Stimulated activated CD8-positive, alpha-beta memory T cell treated with anti-CD3 and anti-CD28 coated beads, Interleukin-12 subunit alpha, Interleukin-12 subunit beta, amount 100 ng/mL, for 24 hours (primary cell): ENCODE measurements at regions not wholly inside any gene's neighbourhood (a gene's known extent, or its start where the extent isn't known, plus 50 kb on each side); places are given as distances from the start of the nearest gene placed in this dataset.

ENCODE experiments used
- DNase-seq: peaks from one replicate; pipeline ENCODE4 v3.0.0-alpha.2; 2020; ENCODE audit errors: extremely low read depth

DNA sequence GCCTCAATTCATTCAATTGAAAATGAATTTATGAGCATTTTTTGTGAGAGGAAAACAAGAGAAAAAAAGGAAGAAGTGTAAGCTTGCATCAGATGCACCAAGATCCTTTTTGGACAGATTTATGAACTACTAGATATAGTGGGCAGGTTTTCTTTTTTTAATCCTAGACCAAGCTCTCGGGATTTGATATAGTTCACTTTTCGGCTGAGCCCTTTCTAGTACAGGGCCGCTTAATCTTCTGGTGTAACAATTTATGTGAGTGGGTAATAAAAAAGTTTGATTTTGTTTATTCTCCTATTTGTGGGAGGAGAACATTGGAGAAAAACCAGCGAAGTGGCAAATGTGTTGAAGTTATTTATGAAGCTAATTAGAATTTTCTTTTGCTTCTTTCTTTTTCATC, 538.0 kb downstream of the UTRN start:
- DNase-seq: no peak

DNA sequence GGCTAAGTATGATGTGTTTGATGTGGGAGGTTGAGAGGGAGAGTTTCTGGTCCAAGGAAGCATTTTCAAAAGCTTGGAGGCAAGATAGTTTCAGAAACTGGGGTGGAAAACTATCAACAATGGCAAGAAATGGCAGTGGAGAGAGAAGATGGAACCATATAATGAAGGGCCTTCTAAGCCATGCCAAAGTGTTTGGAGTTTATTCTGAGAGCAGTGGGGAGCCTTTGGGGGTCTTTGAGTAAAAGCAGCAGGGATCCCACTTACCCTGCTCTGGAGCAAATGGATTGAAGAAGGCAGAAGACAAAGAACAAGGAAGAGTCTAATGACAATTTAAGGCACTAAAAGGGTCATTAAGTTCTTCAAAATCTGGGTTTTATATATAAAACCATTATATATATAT, 538.9 kb downstream of the UTRN start:
- DNase-seq: no peak

- DNase-seq: no peak
Observed at GRCh38 chr6:144834426-144835038, 549.4 kb downstream of the UTRN start.

DNA sequence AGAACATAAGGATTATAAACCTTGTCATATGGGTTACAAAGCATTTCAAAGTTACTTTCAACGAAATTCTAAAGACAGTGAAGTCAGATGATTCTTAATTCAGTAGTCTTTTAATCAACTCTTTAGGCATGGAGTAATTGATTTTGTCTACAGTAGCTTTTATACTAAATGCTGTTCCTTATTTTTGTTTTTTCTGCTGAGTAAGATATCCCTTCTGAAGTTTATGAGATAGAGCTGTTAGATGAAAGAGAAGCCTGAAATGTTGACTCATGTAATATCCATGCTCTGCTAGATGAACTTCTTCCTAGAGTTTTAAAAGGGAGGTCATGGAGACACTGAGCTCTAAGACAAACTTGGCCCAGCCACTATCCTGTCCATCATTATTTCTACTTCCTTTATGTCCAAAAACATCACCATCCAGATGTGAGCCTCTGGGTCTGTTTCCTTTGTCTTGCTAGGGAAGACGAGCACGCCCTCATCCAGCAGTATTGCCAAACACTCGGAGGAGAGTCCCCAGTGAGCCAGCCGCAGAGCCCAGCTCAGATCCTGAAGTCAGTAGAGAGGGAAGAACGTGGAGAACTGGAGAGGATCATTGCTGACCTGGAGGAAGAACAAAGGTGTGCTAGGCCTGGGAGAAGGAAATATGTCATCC, 550.3 kb downstream of the UTRN start:
- no peak for DNase-seq

DNA sequence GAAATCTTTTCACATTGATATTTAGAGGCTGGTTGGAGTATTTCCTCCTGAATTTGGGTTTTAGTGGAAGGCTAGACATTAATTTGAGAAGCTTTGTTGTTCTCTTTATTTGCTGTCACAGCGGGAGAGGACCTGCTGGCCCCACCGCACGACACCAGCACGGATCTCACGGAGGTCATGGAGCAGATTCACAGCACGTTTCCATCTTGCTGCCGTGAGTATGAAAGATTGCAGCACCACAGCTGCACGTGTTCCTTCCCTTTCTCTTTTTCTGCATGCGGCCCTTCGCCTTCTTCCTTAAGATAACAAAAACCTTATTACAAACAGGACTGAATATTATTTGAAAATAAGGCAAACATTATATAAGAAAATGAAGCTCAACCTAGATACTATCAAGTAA, 555.5 kb downstream of the UTRN start:
- DNase-seq: no peak

DNA sequence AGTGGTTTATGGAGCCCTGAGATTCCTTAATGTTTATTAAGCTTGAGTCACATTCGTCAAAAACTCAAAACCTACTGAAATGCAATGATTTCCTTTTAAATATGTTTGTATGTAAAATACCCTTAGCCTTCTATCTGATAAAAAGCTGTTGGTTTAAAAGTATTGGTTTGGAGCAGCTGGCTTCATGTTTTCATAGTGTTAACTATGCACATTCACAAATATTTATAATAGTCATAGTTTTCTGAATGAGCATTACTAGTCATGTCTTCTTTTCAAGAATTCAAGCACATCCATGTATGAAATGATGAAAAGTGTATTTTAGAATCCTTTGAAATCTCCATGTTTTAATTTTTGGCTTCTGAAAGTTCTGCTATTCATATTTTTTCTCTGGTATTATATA, 558.6 kb downstream of the UTRN start:
- DNase-seq: no peak

- no peak for DNase-seq
Observed at GRCh38 chr6:144844596-144844995, 559.5 kb downstream of the UTRN start.

DNA sequence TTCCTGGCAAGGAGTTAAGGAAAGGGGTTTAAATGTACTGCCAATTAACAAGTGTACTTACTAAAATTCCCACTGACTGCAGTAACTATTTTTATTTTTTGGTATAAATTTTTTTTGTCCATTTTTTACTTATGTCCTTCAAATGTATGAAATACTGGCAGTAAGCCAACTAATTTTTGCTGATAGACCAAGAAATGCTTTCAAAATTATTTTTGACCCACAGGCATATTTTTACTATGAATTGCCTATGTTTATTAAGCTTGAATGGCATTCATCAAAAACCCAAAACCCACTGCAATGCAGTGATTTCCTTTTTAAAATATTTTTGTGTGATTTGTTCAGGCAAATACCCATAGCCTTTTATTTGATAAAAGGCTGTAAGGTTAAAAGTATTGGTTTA, 560.1 kb downstream of the UTRN start:
- DNase-seq: no peak

DNA sequence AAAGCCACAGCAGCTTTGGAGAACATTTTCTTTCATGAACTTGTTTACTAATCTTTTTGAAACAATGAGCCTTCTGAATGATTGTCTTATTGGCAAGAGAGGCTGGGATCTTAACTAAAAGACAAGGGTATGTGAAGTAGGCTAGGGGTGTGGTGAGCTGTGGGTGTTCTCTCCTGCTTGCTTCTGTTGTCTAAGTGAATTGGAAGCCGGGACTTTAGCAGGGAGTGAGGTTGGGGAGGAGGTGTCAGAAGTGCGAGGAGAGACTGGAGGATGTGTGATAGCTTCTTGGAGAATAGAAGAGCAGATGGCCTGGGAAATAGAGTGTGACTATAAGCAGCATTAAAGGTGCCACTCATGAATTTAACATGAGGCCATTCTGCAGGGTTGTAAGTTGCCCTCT, 562.8 kb downstream of the UTRN start:
- no peak for DNase-seq

- DNase-seq: no peak
Observed at GRCh38 chr6:144849920-144850319, 564.8 kb downstream of the UTRN start.

DNA sequence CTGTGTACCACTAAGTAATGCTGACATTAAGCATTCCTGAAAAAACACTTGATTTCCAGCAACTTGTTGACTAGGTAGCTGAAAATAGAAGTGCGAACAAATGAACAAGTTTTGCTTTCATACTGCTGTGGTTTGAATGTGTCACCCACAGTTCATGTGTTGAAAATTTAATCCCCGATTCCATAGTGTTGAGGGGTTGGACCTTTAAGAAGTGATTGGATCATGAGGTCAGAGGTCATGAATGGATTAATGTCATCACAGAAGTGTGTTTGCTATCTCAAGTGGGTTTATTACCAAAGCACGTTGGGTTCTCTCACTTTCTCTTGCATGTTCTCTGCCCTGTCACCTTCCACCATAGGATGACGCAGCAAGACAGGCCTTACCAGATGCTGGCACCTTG, 568.5 kb downstream of the UTRN start:
- no peak for DNase-seq

DNA sequence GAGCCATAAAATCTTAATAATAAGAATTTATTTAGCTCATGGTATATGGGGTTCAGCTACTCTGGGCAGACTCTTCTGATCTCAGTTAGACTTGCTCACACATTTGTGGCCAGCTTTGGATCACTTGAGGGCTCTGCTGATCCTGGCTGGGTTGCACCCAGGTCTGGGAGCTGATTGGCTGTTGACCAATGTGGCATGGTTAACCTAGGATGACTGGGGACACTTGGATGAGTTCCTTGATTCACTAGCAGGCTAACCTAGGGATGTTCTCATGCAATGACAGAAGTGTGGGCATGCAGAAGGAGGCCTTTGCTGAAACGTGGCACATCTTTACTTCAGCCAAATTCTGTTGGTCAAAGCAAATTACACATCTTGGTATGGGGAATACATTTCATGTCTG, 569.5 kb downstream of the UTRN start:
- no peak for DNase-seq

DNA sequence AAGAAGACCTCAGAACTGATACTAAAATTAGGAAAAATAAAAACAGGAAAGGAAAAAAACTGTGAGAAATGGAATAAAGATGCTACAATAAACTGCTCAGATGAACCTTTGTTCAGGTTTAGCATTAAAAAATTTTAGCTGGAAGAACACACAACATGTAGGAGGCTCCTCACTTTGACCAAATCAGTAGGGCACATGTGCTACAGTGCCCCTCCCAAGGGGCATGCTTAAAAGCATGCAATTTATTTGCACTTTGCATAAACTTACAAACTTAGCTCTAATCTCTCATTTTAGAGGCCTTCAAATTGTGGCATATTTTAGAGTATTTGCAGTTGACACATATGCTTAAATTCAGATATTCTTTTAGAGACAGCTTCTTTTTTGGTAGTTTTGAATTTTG, 570.2 kb downstream of the UTRN start:
- DNase-seq: no peak

- DNase-seq: no peak
Observed at GRCh38 chr6:144855812-144856531, 570.8 kb downstream of the UTRN start.

GRCh38 chr6:144856622-144857021, 571.5 kb downstream of the UTRN start:
- no peak for DNase-seq

- DNase-seq: no peak
Observed at GRCh38 chr6:144857086-144857485, 572.0 kb downstream of the UTRN start.

GRCh38 chr6:144862769-144863168, 577.6 kb downstream of the UTRN start:
- DNase-seq: no peak

DNA sequence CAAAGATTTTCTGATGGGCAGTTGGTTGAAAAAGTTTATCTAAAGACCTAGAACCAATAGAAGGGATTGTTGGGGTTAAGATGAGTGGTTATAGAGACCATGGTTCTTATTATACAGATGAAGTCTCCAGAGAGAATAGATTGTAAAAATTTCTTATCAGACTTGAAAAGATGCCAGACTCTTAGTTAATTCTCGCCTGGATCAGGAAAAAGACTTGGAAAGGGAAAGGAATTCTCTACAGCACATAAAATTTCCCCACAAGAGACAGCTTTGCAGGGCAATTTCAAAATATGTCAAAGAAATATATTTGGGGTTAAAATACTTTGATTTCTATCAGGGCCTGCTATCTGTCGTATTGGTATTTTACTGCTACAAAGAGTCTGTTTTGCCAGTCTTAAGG, 582.6 kb downstream of the UTRN start:
- DNase-seq: no peak

- no peak for DNase-seq
Observed at GRCh38 chr6:144870782-144871181, 585.6 kb downstream of the UTRN start.

- no peak for DNase-seq
Observed at GRCh38 chr6:144873623-144874378, 588.7 kb downstream of the UTRN start.

GRCh38 chr6:144876689-144877088, 591.6 kb downstream of the UTRN start:
- DNase-seq: no peak

DNA sequence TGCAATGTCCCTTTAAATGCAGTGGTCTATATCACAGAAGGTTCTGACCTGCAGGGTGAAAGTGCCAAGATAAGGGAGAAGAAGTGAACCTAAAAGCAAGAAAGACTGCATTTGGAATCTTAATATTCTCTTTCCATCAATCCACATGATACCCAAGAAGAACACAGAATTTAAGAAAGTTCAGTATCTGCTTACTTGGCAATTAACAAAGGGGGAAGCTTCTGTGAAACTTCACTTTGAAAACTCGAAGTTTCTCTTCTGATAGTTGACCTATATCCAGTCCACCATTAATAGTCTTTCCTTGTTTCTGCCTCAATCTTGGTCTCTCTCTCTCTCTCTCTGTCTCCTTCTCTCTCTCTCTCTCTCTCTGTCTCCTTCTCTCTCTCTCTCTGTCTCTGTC, 592.0 kb downstream of the UTRN start:
- DNase-seq: no peak

- no peak for DNase-seq
Observed at GRCh38 chr6:144878577-144878976, 593.4 kb downstream of the UTRN start.
